Fibroblast of gingiva (primary cell): ENCODE measurements at regions not wholly inside any gene's neighbourhood (a gene's known extent, or its start where the extent isn't known, plus 50 kb on each side); places are given as distances from the start of the nearest gene placed in this dataset.
"Not testable (repeated sequence)": the region's sequence is repeated elsewhere in the genome, so short reads cannot be mapped to it uniquely, and the experiment has no call there.

Source experiments
- DNase-seq: peaks from one replicate; pipeline ENCODE4 v3.0.0-alpha.2; 2011; ENCODE audit warnings: low read depth

GRCh38 chr3:106121491-106122289 lies 252.9 kb upstream of the CBLB start:
- no peak for DNase-seq

DNA sequence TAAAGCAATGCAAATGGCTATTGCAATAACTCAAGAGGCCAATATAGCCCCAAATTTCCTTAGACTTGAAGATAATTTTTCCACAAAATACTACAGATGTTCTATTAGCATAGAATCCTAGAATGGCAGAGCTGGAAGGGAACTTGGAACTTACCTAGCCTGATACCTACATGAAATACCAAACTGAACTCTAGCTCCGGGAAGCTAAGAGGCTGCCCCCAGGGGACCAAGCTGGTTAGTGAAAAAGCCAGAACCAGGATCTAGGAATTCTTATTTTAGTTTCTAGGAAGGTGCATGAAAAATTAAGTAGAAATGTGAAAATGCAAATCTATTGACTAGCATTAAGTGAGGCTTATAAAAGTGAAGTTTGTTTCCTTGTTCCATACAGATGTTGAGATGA lies 256.0 kb upstream of the CBLB start:
- no peak for DNase-seq

DNA sequence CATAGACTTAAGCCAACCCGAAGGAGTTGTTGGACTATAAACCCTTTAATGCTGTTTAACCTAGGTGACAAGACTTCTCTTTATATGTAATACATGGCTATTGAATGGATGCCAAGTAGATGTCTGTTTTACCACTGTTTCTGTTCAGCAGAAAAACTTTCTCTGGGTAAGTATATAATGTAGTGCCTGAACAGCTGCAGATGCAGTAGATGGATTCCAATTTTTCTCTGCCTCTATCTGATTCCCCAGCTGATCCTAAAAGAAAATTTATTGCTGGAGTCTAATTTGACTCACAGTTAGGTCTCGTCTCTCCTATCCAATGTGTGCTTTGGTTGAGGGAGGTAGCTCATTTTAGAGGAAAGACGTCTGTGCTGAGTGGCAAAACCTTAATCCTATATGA lies 256.5 kb upstream of the CBLB start:
- DNase-seq, result no peak

GRCh38 chr3:106126067-106126845 lies 257.4 kb upstream of the CBLB start:
- peak; percentile 55 for DNase-seq

GRCh38 chr3:106126846-106127235 lies 258.0 kb upstream of the CBLB start:
- DNase-seq, result no peak

GRCh38 chr3:106129939-106130338 lies 261.1 kb upstream of the CBLB start:
- DNase-seq, result no peak

DNA sequence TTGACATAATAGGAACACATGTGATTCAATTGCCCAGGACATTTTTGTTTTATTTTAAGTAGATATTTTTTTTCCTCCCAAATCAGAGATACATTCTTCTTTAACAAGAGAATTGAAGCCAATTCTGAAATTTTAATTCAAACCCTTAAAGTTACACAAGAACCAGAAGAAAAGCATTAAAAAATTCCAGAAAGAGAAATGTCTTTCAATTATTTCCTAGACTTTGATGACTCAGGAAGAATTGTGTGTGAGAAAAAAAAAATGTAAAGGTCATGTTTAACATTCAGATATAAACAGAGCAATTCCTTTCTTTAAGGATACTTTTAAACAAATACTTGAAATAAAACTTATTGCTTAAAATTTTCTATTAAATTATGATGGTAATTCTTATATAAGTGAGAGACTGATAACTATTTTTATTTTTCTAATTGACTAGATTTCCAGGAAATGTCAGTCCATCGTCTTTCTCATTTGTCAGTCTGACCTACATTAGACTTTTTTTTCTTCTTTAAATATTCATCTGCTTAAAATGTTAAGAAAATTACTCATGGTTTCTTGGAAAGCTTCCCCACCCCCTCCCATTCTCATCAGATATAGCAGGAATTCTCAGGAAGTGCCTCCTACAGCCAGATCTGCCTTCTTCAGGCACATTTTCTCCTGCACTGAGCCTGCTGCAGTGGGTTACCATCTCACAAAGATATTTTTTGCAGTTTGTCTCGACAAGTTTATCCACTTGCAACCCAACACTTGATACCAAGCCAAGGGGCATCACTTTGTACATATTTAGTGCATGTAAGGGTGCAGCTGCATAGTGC lies 261.8 kb upstream of the CBLB start:
- peak; percentile 58 for DNase-seq

- no peak for DNase-seq
Measured at GRCh38 chr3:106135451-106136160, 266.8 kb upstream of the CBLB start.

DNA sequence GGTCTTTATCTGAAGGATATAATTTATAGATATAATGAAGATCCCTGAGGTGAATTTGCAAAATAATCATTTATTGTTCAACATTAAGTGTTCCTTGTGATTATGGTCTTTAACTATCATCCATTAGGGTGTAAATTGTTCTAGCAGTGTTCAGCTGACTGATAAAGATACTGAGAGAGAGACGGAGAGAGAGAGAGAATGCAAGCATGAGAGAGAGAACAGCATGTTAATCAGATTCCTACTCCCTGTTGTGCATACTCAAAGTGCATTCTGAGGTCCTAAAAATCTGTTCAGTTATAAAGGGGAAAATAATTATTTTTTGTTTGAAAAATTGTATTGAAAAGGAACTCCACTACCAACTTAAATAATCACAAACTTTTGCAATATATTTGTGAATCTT lies 271.0 kb upstream of the CBLB start:
- DNase-seq, result no peak

DNA sequence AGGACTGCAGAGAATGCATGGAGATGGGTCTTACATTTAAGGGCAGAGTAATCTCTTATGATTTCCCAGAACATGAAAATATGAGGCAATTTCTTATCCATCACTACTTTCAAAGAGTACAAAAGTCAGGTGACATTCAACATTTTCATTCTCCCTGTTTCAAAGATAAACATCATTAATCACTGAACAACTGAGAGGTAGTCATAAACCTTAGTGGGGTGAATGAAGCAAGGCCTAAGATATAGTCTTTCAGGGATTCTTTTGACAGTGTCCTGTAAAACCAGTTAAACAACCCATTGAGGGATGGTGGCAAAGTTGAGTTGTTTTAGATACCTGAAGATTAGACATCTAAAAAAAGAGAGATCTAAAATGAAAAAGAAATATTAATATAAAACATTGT lies 271.6 kb upstream of the CBLB start:
- no peak for DNase-seq

GRCh38 chr3:106144030-106144429 lies 275.2 kb upstream of the CBLB start:
- no peak for DNase-seq

- DNase-seq, result not testable (repeated sequence)
Measured at GRCh38 chr3:106148440-106149082, 279.7 kb upstream of the CBLB start.

DNA sequence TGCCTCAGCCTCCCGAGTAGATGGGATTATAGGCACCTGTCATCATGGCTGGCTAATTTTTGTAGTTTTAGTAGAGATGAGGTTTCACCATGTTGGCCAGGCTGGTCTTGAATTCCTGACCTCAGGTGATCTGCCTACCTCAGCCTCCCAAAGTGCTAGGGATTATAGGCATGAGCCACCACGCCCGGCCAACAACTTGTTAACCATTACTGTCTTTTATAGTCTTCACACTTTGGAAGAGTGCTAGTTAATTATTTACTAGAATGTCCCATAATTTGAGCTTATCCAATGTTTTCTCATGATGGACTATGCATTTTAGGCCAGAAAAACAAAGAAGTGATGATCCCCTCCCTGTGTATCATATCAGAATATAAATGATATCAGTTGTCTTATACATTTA lies 288.6 kb upstream of the CBLB start:
- DNase-seq, result no peak

DNA sequence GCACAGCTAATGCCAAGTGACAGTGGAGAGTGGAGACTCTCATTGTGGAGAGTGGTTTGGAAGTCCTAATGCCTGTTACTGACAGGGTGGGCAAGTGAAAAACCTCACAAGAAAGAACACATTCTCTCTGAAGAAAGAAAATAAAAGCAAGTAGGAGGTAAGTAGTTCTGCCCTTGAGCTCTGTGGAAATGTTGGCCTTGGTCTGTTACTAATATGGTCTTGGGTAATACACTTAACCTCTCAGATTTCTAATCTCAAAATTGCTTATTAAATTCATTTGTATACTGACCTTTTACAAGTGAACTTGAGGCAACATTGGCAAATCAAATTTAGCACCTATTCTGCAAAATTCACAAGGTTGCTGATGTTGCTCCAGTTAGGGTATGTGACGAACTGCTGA lies 291.6 kb upstream of the CBLB start:
- peak; percentile 52 for DNase-seq

- DNase-seq, result no peak
Measured at GRCh38 chr3:106161246-106161645, 292.4 kb upstream of the CBLB start.

- no peak for DNase-seq
Measured at GRCh38 chr3:106167728-106168127, 298.9 kb upstream of the CBLB start.

GRCh38 chr3:106168962-106169750 lies 300.3 kb upstream of the CBLB start:
- no peak for DNase-seq

DNA sequence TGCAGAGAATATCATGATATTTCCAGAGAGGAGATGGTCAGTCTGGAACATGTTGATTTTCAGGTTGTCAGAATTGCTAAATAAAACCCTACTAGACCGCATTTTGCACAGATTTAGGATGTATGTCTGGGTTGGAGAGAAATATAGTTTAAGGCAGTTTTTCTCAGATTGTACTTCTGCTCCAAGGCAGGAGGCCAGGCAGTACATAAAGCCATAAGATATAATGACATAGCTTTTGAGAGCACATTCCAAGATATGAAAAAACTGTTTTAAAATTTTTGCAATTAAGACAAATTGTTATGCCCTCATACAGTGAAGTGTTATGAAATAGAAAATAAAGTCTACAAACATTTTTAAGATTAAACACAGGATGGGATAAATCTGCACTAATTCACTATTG lies 301.8 kb upstream of the CBLB start:
- DNase-seq, result no peak

GRCh38 chr3:106172101-106172500 lies 303.3 kb upstream of the CBLB start:
- DNase-seq, result no peak

DNA sequence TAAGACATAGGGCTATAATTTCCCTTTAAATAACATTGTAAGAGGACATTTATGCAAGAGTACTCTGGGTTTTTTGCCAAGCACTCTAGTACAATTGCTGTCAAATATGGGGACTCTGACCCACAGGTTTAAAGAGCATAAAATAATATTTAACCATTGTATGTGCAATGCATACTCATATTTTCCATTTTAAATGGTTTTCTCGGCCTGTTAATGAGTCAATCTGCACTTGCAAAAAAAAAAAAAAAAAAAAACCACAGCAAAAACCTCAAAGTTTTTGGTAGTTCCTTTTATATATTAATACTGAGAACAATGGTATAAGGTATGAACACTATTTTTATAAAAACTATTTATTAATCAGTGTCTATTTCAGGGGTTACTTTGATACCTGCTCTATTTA lies 304.0 kb upstream of the CBLB start:
- no peak for DNase-seq

GRCh38 chr3:106175276-106175675 lies 306.5 kb upstream of the CBLB start:
- no peak for DNase-seq
